AG04450 (cell line): ENCODE measurements at regions not wholly inside any gene's neighbourhood (a gene's known extent, or its start where the extent isn't known, plus 50 kb on each side); places are given as distances from the start of the nearest gene placed in this dataset.

Source experiments
- CTCF ChIA-PET: fragments of 300-600, 350-600 bp; formaldehyde crosslinking; extraction: SDS; loops from one replicate; lab custom pipeline; 2022; ENCODE audit warnings: antibody characterized with exemption, inconsistent platforms; lab: Charles Lee
- POLR2A ChIA-PET: fragments of 350-600 bp; formaldehyde crosslinking; extraction: SDS; loops from one replicate; lab custom pipeline; 2021; ENCODE audit warnings: antibody characterized with exemption, inconsistent platforms; lab: Yijun Ruan, JAX
- DNase-seq: peaks from one replicate; pipeline ENCODE4 v3.0.0-alpha.2; 2011; ENCODE audit warnings: low read depth, low spot score
- H3K27ac ChIP-seq: one replicate; pipeline ENCODE4 v1.5.1; 2012; ENCODE audit warnings: low read depth, low read length, control low read depth
- H3K27me3 ChIP-seq: one replicate; pipeline ENCODE4 v1.6.0; 2012; ENCODE audit warnings: low read length; ENCODE audit not compliant: control insufficient read depth, insufficient read depth
- H3K4me3 ChIP-seq: 2 replicates; pipeline ENCODE4 v1.5.1; 2011; ENCODE audit warnings: mild to moderate bottlenecking, low read depth, low read length, control low read depth
- H3K9me3 ChIP-seq: 2 replicates; pipeline ENCODE4 v1.5.1; 2012; ENCODE audit warnings: low read length; ENCODE audit not compliant: control insufficient read depth, insufficient read depth
- TF ChIP-seq, protein P1 (sequence below): IDR thresholded peaks from 2 replicates; pipeline ENCODE4 v1.5.1; 2011; ENCODE audit warnings: low read depth, low read length, control low read depth, inconsistent platforms

- Histone ChIP-seq H3K27me3 (no peaks in the 10 kb centered on the region), H3K9me3 (no peaks in the 10 kb centered on the region), H3K27ac (no peak overlapping the region), H3K4me3 (no peak overlapping the region)
- ChIA-PET POLR2A (no interaction called here), CTCF (no interaction called here)
- TF ChIP-seq, protein P1, sequence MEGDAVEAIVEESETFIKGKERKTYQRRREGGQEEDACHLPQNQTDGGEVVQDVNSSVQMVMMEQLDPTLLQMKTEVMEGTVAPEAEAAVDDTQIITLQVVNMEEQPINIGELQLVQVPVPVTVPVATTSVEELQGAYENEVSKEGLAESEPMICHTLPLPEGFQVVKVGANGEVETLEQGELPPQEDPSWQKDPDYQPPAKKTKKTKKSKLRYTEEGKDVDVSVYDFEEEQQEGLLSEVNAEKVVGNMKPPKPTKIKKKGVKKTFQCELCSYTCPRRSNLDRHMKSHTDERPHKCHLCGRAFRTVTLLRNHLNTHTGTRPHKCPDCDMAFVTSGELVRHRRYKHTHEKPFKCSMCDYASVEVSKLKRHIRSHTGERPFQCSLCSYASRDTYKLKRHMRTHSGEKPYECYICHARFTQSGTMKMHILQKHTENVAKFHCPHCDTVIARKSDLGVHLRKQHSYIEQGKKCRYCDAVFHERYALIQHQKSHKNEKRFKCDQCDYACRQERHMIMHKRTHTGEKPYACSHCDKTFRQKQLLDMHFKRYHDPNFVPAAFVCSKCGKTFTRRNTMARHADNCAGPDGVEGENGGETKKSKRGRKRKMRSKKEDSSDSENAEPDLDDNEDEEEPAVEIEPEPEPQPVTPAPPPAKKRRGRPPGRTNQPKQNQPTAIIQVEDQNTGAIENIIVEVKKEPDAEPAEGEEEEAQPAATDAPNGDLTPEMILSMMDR: no peak
- DNase-seq: no peak
Measured at GRCh38 chr9:28050046-28050445, 476.8 kb upstream of the C9orf72 start.

- H3K4me3 ChIP-seq: no peak overlapping the region
- H3K27ac ChIP-seq: no peak overlapping the region
- DNase-seq: no peak
Measured at GRCh38 chr9:28050941-28051340, 477.7 kb upstream of the C9orf72 start.

GRCh38 chr9:28051559-28052503, 478.6 kb upstream of the C9orf72 start:
- TF ChIP-seq, protein P1: no peak
- H3K9me3 ChIP-seq: no peaks in the 10 kb centered on the region
- no peaks in the 10 kb centered on the region for H3K27me3 ChIP-seq
- H3K27ac ChIP-seq: no peak overlapping the region
- ChIA-PET POLR2A (no interaction called here), CTCF (no interaction called here)
- no peak for DNase-seq
- H3K4me3 ChIP-seq: no peak overlapping the region

More at GRCh38 chr9:28050941-28051340, 477.7 kb upstream of the C9orf72 start:
- POLR2A ChIA-PET: no interaction called here
- TF ChIP-seq, protein P1: no peak
- Histone ChIP-seq H3K27me3 (no peaks in the 10 kb centered on the region), H3K9me3 (no peaks in the 10 kb centered on the region)
- CTCF ChIA-PET: interaction anchor here (0.6 kb wide), 1 partner anchor 1587 kb away, joined by 4 read pairs; no protein-coding TSS in a partner anchor

DNA sequence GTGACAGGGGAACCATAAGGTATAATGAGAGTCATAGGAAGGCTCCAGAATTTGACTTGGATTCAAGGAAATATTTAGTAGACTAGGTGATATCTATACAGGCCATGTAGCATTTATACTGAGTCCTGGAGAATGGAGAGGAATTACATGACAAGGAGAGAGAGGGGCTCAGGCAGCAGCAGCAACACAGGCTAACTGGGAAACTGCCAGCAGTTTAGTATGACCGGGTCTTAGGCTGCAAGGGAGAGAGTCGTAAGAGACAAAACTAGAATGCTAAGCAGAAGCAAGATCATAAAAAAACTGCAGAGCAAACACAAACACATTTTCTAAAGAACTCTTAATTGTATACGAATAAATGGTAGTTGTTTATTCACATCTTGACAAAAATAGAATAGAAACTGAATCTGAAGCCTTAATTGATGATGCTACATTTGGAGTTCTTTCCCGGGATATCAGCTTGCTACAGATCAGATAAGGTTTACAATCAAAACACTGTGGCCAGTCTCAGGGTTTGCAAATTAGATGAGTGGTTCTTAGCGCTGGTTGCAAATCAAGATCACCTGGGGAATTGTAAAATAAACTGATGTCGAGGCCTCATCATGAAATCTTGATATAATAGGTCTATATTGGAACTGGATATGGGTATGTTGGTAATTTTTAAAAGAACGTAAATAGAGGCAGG, 480.0 kb upstream of the C9orf72 start:
- ChIA-PET POLR2A (no interaction called here), CTCF (no interaction called here)
- H3K4me3 ChIP-seq: no peak overlapping the region
- H3K27ac ChIP-seq: no peak overlapping the region
- TF ChIP-seq, protein P1: no peak
- no peaks in the 10 kb centered on the region for H3K27me3 ChIP-seq
- no peaks in the 10 kb centered on the region for H3K9me3 ChIP-seq
- DNase-seq: no peak

DNA sequence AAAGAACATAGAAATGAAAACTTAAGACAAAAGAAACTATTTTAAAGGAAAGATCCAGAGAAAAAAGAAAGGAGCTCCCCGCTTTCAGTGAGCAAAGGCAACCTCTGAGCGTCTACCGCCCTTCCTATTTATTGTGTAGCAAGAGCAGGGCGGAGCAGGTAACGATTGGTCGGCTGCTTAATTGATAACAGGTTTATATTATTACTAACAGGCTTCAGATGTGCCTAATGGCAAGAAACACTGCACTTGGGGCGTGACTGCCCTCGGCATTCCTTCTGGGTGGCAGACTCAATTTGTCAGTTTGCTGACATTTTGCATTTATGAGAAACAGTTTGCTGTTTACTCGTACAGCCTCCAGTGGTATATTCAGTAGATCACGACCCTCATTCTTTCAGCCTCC, 482.7 kb upstream of the C9orf72 start:
- POLR2A ChIA-PET: no interaction called here
- Histone ChIP-seq H3K9me3 (no peaks in the 10 kb centered on the region), H3K27me3 (no peaks in the 10 kb centered on the region), H3K27ac (no peak overlapping the region), H3K4me3 (no peak overlapping the region)
- no peak for DNase-seq
- CTCF ChIA-PET: no interaction called here
- TF ChIP-seq, protein P1: no peak
